Stomach (tissue), 4 donors: ENCODE measurements at regions not wholly inside any gene's neighbourhood (a gene's known extent, or its start where the extent isn't known, plus 50 kb on each side); places are given as distances from the start of the nearest gene placed in this dataset.

Experiments used
- CTCF ChIP-seq, 7 experiments: fragments of 450-650 bp in 4 of 7; fragments of 200-600 bp in 3 of 7; sonication (generic) in 3 of 7; IDR thresholded peaks; one replicate each; pipeline ENCODE4 v1.5.1; 2016 to 2019; ENCODE audit warnings: antibody characterized with exemption in 7 of 7, control low read depth in 2 of 7, mild to moderate bottlenecking in 1 of 7
- POLR2A ChIP-seq, 4 donors: fragments of 450-650 bp; IDR thresholded peaks; one replicate each; pipeline ENCODE4 v1.6.1; 2016; ENCODE audit warnings: antibody characterized with exemption in 4 of 4, control low read depth in 2 of 4, mild to moderate bottlenecking in 1 of 4, moderate library complexity in 1 of 4

GRCh38 chr11:106493751-106494150 lies 416.3 kb downstream of the AASDHPPT start:
- TF ChIP-seq POLR2A (IDR thresholded peaks at IDR 0.05) (no peak), CTCF (IDR thresholded peaks at IDR 0.05) (no peak)
